HG02973 (cell line): ENCODE measurements at regions not wholly inside any gene's neighbourhood (a gene's known extent, or its start where the extent isn't known, plus 50 kb on each side); places are given as distances from the start of the nearest gene placed in this dataset.

Source experiments
- ATAC-seq: cut with Tn5 transposase; IDR thresholded peaks from one replicate; pipeline ENCODE4 v1.9.1; 2021; ENCODE audit warnings: moderate library complexity; ENCODE audit not compliant: unreplicated experiment

DNA sequence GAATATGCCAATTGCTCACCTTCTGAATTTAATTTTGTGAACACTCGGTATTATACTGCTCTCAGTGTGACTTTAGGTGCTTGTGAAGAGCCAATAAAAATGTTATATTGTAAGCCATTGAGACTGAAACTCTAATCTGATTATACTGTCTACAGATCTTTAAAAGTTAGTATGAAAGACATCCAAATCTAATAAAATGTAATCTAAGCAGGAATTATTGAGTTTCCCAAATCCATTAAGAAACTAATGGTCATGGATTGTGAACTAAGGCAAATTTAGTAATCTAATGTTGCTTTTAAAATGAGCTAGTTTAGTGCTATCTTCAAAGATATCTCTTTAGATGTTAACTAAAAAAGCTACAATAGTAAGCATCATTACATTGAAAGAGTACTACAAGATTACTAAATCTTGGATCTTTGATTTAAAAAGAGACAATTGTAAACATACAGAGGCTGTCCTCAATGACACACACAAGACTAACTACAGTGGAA, 1132.4 kb upstream of the B3GALT2 start:
- no peak for ATAC-seq

- ATAC-seq = no peak
These were observed 1123.3 kb upstream of the B3GALT2 start for GRCh38 chr1:194309697-194310096.

DNA sequence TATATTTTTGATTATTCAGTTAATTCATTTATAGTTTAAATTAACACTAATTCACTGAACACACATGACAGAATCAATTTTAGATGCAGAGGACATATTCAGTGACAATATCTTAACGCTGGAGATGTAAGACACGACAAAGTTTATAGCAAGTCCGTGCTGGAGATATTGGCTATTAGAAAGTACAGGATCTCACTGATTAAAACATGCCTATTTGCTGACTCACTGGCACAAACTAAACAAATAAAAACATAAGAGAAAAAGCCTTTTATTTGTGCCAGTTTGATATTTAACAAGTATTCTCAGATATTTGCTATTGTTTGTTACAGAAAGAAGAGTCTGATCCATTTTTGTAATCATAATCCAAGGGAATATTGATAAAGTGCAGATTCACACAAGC, 1122.9 kb upstream of the B3GALT2 start:
- no peak for ATAC-seq

- no peak for ATAC-seq
These were observed 1114.4 kb upstream of the B3GALT2 start for GRCh38 chr1:194300776-194301175.

DNA sequence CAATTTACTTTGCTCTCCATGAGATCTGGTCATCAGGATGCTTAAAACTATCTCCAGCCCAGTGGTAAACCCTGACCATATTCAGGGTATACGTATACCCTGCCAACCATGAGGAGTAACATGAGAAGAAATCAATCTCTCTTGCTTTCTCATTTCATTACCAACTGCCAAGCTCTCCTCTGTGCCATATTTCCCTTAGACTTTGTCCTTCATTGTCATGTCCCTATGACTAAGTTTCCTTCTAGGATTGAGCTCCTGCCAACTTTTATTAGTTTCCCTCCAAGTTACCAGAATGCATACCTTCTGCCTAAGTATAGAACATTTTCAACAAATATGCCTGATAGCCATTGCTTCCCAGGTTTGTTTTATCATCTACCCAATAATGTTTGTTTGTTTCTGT, 1113.9 kb upstream of the B3GALT2 start:
- no peak for ATAC-seq

- ATAC-seq = no peak
These were observed 1111.7 kb upstream of the B3GALT2 start for GRCh38 chr1:194298007-194298598.

DNA sequence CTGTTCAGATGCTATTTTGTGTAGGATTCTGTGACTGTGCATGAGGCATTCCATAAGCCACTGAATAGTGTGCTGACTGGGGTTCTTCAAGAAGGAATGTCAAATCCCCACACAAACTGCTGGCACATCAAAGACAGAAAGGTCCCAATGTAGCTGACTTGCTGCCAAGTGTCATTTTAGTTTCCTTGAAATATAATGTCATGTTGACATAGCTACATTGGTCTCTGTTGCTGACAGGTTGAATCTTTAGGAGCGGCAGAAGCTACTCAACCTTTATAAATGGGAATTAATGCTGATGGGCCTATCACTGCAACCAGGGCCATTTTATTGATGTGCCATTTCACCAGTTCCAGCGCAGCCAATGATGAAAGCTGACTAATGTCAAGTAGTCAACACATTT, 1110.7 kb upstream of the B3GALT2 start:
- no peak for ATAC-seq

GRCh38 chr1:194296201-194296600, 1109.8 kb upstream of the B3GALT2 start:
- ATAC-seq = no peak

DNA sequence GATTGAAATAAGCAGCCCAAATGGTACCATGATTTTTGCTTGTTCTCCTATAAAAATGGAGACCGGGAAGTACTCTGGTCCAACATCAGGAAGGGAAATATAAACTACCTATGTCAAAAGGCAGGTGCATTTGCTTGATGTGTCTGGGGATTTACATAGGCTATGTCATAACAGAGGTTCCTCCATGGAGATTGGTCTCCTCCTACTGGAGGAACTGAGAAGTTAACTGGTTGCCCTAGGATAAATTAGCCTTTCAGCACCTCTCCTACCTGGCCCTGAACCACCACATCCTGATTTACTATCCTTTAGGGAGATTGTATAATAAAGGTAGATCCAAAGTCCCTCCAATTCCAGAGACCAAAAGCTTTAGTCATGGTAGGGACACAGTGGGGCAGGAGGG, 1109.3 kb upstream of the B3GALT2 start:
- ATAC-seq = peak; percentile 94

DNA sequence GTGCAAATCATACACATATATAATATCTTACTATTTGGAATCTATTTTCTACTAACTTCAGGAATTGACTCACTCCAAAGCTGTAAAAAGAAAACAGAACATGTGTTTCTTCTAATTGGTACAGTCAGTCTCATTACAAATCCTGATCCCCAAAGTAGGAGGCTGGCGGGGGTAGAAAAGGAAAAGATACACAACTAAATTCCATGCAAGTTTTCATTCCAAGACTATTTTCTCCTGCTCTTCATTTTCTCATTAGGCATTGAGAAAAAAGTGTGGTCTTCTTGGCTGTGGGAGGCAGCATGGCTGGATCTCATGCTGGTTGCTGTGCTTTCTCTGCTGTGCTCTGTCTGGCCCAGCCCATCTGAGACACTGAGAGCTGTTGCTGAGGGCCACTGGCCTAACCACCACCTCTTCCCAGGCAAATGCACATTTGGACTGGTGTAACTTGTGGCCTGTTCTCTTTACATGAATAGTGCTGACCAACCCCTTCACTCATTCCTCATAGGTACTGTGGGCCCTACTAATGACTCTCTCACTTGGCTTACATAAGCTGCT, 1107.5 kb upstream of the B3GALT2 start:
- no peak for ATAC-seq

DNA sequence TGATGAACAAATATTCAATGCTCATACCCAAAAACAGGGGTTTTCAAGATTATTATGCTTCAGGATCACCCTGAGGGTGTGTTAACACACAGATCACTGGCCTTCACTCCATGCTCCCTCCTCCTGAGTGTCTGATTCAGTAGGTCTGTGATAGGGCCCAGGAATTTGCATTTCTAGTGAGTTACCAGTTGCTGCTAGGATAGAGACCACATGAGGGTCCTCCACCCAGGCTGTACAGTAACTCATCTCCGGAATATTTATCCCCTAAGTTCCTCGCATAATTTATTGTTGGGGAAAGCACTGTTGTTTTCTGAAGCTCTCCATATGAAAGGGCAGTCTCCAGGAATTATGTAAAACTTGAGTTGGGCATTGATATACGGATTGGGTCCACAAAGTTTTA, 1106.6 kb upstream of the B3GALT2 start:
- ATAC-seq = no peak

DNA sequence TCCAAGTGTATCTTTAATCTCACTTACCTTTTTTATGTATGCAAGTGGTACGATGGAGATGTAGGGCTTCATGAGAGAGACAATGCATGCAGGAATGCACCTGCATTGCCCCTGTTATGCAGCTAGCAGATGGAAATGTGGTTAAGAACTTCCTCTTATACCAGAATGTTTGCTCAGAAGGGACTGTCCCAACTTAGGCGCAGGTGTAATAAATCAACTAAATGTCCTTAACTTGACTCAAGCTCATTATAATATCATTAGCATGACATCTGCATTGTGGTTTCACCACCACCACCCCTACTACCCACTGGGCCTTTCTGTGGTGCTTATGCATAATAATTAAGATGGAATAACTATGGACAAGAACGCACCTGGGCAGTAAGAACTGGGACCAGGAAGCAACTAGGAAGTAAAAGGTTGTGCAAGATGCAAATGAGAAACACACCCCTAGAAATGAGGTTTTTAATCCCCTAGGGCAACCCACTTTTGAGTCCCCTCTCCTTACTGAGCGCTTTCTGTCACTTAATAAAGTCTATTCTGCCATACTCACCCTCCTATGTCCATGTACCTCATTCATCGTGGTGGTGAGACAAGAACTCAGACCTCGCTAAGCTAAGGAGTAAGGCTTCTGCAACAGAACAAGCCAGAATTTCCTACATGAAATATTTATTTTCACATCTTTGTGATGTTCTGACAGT, 1103.3 kb upstream of the B3GALT2 start:
- peak; percentile 96 for ATAC-seq

DNA sequence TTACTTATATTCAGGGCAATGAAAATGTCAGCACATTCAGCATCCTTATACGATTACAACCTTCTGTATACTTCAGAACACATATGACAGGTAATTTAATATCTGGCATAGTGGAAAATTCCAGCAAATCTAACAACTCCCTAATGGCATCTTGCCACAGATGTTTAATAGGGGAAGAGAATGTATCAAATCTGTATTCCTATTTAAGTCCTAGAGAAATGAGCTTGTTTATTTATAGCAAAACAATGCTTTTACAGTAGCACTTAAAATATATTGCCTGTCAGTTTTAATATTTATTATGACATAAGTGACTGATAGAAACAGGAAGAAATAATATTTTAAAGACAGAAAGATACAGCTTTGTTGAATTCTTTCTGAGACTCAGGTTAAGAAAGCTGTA, 1101.8 kb upstream of the B3GALT2 start:
- ATAC-seq = no peak

DNA sequence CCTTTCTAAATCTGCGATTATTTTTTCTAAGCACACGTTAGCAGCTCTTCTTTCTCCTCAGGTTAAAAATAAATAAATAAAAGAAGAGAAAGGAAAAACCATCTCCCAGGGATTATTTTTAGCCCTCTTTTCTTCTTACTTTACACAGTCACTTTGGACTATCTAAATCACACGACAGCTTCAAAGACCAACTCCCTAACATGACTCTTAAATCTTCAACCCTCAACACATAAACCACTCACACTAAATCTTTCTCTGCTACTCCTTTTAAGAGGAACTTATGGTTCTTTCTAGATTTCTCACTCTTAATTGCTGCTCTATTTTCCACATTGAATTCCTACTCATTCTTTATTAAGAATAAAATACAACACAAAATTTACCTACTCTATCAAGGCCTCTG, 1095.0 kb upstream of the B3GALT2 start:
- no peak for ATAC-seq

- ATAC-seq = no peak
These were observed 1094.0 kb upstream of the B3GALT2 start for GRCh38 chr1:194280463-194280862.

DNA sequence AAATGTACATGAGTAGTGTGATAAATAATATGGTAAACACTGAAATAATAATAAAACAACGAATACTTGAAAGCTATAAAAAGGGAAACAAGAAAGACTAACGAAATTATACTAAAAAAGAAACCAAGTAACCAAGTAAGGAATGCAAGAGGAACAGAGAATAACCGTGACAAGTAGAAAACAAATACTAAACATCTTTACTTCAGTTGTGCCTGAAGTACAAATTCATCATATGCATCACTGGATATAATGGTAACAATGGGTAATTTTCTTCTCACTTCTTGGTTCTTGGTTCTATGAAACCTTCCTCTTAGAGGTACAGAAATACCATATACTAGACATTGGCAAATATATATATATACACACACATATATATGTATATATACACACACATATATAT, 1093.6 kb upstream of the B3GALT2 start:
- ATAC-seq = peak; percentile 95

GRCh38 chr1:194277927-194278326, 1091.5 kb upstream of the B3GALT2 start:
- ATAC-seq = no peak

DNA sequence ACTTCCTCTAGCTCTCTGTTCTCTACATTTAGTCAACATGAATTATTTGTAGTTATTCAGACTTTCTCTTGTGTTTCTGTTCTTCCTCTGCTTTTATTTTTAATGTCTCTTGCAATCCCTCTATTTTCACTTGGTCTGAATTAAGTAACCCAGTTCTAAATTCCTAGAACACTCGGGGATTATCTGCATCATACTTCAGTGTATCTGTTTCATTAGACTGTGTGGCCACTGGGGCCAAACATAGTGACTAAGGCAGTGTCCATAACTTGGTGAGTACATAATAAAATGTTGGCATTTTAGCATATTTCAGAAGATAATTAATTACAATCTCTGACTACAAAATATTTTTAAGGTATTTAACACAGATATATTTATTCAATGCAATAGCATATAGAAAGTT, 1087.2 kb upstream of the B3GALT2 start:
- ATAC-seq = no peak

GRCh38 chr1:194268839-194269238, 1082.4 kb upstream of the B3GALT2 start:
- no peak for ATAC-seq

DNA sequence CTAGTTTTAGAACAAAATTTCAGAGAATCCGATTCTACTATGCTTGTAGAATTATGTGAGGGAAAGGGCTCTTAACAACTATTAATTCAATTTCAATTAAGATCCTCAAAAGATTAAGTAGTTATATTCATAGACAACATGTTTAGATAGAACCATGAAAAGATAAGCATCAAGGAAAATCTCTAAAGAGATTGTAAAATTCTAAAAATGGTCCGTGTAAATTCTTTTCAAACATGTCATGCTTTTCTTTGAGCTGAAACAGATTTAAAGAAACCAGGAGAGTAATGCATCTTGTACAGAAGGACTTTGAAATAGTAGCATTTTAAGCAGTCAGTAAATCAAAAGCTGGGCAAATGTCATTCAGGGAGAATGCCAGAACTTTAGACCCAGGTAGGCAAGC, 1080.6 kb upstream of the B3GALT2 start:
- ATAC-seq = no peak

- ATAC-seq = no peak
These were observed 1069.6 kb upstream of the B3GALT2 start for GRCh38 chr1:194256010-194256409.

DNA sequence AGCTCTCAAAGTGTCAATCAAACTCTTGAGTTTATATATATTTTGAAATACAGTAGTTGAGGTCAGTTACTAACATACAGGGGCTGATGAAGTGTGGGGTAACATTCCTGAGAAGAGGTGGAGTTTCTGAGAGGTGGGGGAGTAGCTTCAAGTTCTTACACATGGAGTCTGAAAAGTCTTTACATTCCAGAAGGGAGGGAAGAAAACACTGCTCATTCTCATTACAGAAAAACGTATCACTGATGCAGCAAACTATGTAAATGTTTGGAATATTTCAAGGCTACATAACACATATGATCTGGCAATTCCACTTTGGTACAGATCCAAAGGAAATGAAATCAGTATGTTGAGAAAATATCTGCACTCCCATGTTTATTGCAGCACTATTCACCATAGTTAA, 1065.8 kb upstream of the B3GALT2 start:
- ATAC-seq = no peak

DNA sequence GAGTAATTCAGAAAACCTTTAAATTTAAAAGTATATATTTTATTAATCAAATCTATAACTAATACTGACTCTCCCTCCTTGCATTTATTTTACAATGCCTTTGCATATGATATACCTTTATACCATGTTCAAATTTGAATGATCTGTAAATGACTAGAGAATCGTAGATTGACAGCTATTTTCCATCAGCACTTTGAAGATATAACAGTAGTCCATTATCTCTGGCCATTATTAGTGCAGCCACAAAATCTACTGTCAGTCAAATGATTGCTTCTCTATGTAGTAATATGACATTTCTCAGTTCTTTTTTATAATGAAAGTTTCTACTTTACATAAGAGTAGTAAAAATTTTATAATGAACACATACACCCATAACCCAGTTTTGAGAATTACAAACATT, 1054.8 kb upstream of the B3GALT2 start:
- no peak for ATAC-seq
